ENCODE measurements at regions not wholly inside any gene's neighbourhood (a gene's known extent, or its start where the extent isn't known, plus 50 kb on each side); places are given as distances from the start of the nearest gene placed in this dataset.

GRCh38 chr1:147811273-147811672, 50.9 kb upstream of the GJA5 start:
- DNase-seq (ENCODE audit: low spot score): no peak
- no peak for TF ChIP-seq CTCF (IDR thresholded peaks at IDR 0.05; ENCODE audit: borderline replicate concordance, control extremely low read depth, extremely low read depth, insufficient read depth, missing control alignments)
- in situ Hi-C loops (cut with MboI; ENCODE audit: low sequenced_read_pairs, unreplicated experiment): no loop called here

- no peak for DNase-seq (ENCODE audit: low spot score)
- in situ Hi-C loops (cut with MboI; ENCODE audit: low sequenced_read_pairs, unreplicated experiment): no loop called here
- no peak for TF ChIP-seq CTCF (IDR thresholded peaks at IDR 0.05; ENCODE audit: borderline replicate concordance, control extremely low read depth, extremely low read depth, insufficient read depth, missing control alignments)
Measured at GRCh38 chr1:147811751-147812150, 51.3 kb upstream of the GJA5 start.

- in situ Hi-C loops (cut with MboI; ENCODE audit: low sequenced_read_pairs, unreplicated experiment): no loop called here
- no peak for TF ChIP-seq CTCF (IDR thresholded peaks at IDR 0.05; ENCODE audit: borderline replicate concordance, control extremely low read depth, extremely low read depth, insufficient read depth, missing control alignments)
- no peak for DNase-seq (ENCODE audit: low spot score)
Measured at GRCh38 chr1:147812799-147813198, 52.4 kb upstream of the GJA5 start.

GRCh38 chr1:147815503-147815902, 55.1 kb upstream of the GJA5 start:
- no peak for TF ChIP-seq CTCF (IDR thresholded peaks at IDR 0.05; ENCODE audit: borderline replicate concordance, control extremely low read depth, extremely low read depth, insufficient read depth, missing control alignments)
- in situ Hi-C loops (cut with MboI; ENCODE audit: low sequenced_read_pairs, unreplicated experiment): no loop called here
- DNase-seq (ENCODE audit: low spot score): no peak

GRCh38 chr1:147820761-147821297, 60.4 kb upstream of the GJA5 start:
- in situ Hi-C loops (cut with MboI; ENCODE audit: low sequenced_read_pairs, unreplicated experiment): no loop called here
- TF ChIP-seq CTCF (IDR thresholded peaks at IDR 0.05; ENCODE audit: borderline replicate concordance, control extremely low read depth, extremely low read depth, insufficient read depth, missing control alignments): no peak
- DNase-seq (ENCODE audit: low spot score): no peak

- no peak for TF ChIP-seq CTCF (IDR thresholded peaks at IDR 0.05; ENCODE audit: borderline replicate concordance, control extremely low read depth, extremely low read depth, insufficient read depth, missing control alignments)
- in situ Hi-C loops (cut with MboI; ENCODE audit: low sequenced_read_pairs, unreplicated experiment): no loop called here
- DNase-seq (ENCODE audit: low spot score): no peak
Measured at GRCh38 chr1:147821883-147822282, 61.5 kb upstream of the GJA5 start.

- no peak for DNase-seq (ENCODE audit: low spot score)
- in situ Hi-C loops (cut with MboI; ENCODE audit: low sequenced_read_pairs, unreplicated experiment): no loop called here
- TF ChIP-seq CTCF (IDR thresholded peaks at IDR 0.05; ENCODE audit: borderline replicate concordance, control extremely low read depth, extremely low read depth, insufficient read depth, missing control alignments): no peak
Measured at GRCh38 chr1:147822292-147822691, 61.9 kb upstream of the GJA5 start.
